ENCODE measurements at regions not wholly inside any gene's neighbourhood (a gene's known extent, or its start where the extent isn't known, plus 50 kb on each side); places are given as distances from the start of the nearest gene placed in this dataset.

- H4K20me1 ChIP-seq (ENCODE audit: insufficient read depth, low read length), result no peaks in the 10 kb centered on the region
- TF ChIP-seq EZH2 (optimal IDR thresholded peaks at IDR 0.05; ENCODE audit: low read depth, low read length) (no peak), CTCF (IDR thresholded peaks at IDR 0.05; ENCODE audit: low read length) (no peak), EZH2phosphoT487 (IDR thresholded peaks at IDR 0.05; ENCODE audit: low read length) (no peak)
- no peaks in the 10 kb centered on the region for H3K4me1 ChIP-seq (ENCODE audit: low read length)
- H3K9ac ChIP-seq (ENCODE audit: low read length), result no peak overlapping the region
- no peak overlapping the region for H3K4me3 ChIP-seq (ENCODE audit: low read length)
- no peaks in the 10 kb centered on the region for H3K27me3 ChIP-seq (replicated peaks; ENCODE audit: insufficient read depth, low read length)
- no peaks in the 10 kb centered on the region for H3K9me3 ChIP-seq (replicated peaks; ENCODE audit: insufficient read depth, low read length)
- H3K9me2 ChIP-seq (replicated peaks; ENCODE audit: insufficient read depth, low read length), result no peaks in the 10 kb centered on the region
- no peak overlapping the region for H3K4me2 ChIP-seq (ENCODE audit: low read depth, low read length)
- H3F3A ChIP-seq (ENCODE audit: insufficient read depth, low read length), result no peaks in the 10 kb centered on the region
- H2AFZ ChIP-seq (ENCODE audit: low read length), result no peak overlapping the region
- no peak overlapping the region for H3K27ac ChIP-seq (ENCODE audit: low read length)
- H3K36me3 ChIP-seq (replicated peaks; ENCODE audit: insufficient read depth, low read length), result no peaks in the 10 kb centered on the region
- H3K79me2 ChIP-seq (ENCODE audit: low read length), result no peaks in the 10 kb centered on the region
- no peak for DNase-seq
Measured at GRCh38 chr2:152835674-152836073, 117.3 kb downstream of the ARL6IP6 start.

- Histone ChIP-seq H3F3A (ENCODE audit: insufficient read depth, low read length) (no peaks in the 10 kb centered on the region), H3K4me3 (ENCODE audit: low read length) (no peak overlapping the region), H3K9me3 (replicated peaks; ENCODE audit: insufficient read depth, low read length) (no peaks in the 10 kb centered on the region), H3K4me2 (ENCODE audit: low read depth, low read length) (no peak overlapping the region), H3K4me1 (ENCODE audit: low read length) (no peaks in the 10 kb centered on the region), H3K27ac (ENCODE audit: low read length) (no peak overlapping the region), H3K36me3 (replicated peaks; ENCODE audit: insufficient read depth, low read length) (no peaks in the 10 kb centered on the region), H4K20me1 (ENCODE audit: insufficient read depth, low read length) (no peaks in the 10 kb centered on the region), H2AFZ (ENCODE audit: low read length) (no peak overlapping the region), H3K27me3 (replicated peaks; ENCODE audit: insufficient read depth, low read length) (no peaks in the 10 kb centered on the region), H3K9ac (ENCODE audit: low read length) (no peak overlapping the region), H3K9me2 (replicated peaks; ENCODE audit: insufficient read depth, low read length) (no peaks in the 10 kb centered on the region), H3K79me2 (ENCODE audit: low read length) (no peaks in the 10 kb centered on the region)
- no peak for DNase-seq
- TF ChIP-seq CTCF (IDR thresholded peaks at IDR 0.05; ENCODE audit: low read length), result no peak
- no peak for TF ChIP-seq EZH2phosphoT487 (IDR thresholded peaks at IDR 0.05; ENCODE audit: low read length)
- TF ChIP-seq EZH2 (optimal IDR thresholded peaks at IDR 0.05; ENCODE audit: low read depth, low read length), result no peak
Measured at GRCh38 chr2:152827944-152828343, 109.5 kb downstream of the ARL6IP6 start.

GRCh38 chr2:152826581-152827279 lies 108.3 kb downstream of the ARL6IP6 start:
- Histone ChIP-seq H3K27me3 (replicated peaks; ENCODE audit: insufficient read depth, low read length) (no peaks in the 10 kb centered on the region), H2AFZ (ENCODE audit: low read length) (no peak overlapping the region), H3K36me3 (replicated peaks; ENCODE audit: insufficient read depth, low read length) (no peaks in the 10 kb centered on the region), H3K4me3 (ENCODE audit: low read length) (no peak overlapping the region), H3K79me2 (ENCODE audit: low read length) (no peaks in the 10 kb centered on the region), H3K9me2 (replicated peaks; ENCODE audit: insufficient read depth, low read length) (no peaks in the 10 kb centered on the region), H4K20me1 (ENCODE audit: insufficient read depth, low read length) (no peaks in the 10 kb centered on the region), H3K27ac (ENCODE audit: low read length) (no peak overlapping the region), H3K9me3 (replicated peaks; ENCODE audit: insufficient read depth, low read length) (no peaks in the 10 kb centered on the region), H3K4me1 (ENCODE audit: low read length) (no peaks in the 10 kb centered on the region), H3F3A (ENCODE audit: insufficient read depth, low read length) (no peaks in the 10 kb centered on the region), H3K4me2 (ENCODE audit: low read depth, low read length) (no peak overlapping the region), H3K9ac (ENCODE audit: low read length) (no peak overlapping the region)
- no peak for TF ChIP-seq CTCF (IDR thresholded peaks at IDR 0.05; ENCODE audit: low read length)
- TF ChIP-seq EZH2phosphoT487 (IDR thresholded peaks at IDR 0.05; ENCODE audit: low read length), result no peak
- no peak for TF ChIP-seq EZH2 (optimal IDR thresholded peaks at IDR 0.05; ENCODE audit: low read depth, low read length)
- DNase-seq, result no peak

Measured in MM.1S (cell line).